ENCODE measurements at regions not wholly inside any gene's neighbourhood (a gene's known extent, or its start where the extent isn't known, plus 50 kb on each side); places are given as distances from the start of the nearest gene placed in this dataset.

DNA sequence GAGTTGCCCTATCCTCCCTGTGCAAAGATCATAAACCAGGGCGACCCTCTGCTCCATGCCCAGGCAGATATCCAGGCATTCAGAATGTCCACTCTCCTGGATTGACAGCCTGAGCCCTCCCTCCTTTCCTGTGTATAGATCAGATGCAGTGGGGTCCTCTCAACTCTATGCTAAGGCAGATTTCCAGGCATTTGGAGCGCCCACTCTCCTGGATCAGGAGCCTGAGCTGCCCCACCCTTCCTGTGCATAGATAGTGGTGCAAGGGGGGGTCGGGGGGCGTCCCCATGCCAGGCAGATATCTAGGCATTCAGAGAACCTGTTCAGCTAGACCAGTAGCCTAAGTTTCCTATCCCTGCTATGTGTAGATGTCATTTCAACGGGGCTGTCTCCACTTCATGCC lies 941.1 kb downstream of the PCDH19 start:
- no TSS peak for BruUV-seq (replicated peaks)
- CTCF ChIA-PET, result no interaction called here

DNA sequence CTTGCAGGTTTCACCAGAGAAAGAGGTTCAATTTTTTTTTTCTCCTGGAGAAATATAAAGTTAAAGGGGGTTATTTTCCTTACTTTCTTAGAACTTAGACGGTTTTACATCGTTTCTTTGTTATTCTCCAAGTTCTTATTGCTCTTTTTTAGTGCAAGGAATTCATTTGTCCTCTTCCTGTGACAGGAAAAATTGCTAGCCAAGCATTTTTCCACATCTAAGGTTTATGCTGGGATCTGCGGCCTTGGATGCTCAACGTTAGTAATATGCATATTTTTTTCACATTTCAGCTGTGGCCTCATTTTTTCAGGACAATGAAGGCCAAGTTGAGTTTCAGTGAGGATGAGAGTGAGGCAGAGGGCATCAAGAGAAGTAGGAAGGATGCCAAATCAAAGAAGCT lies 948.9 kb downstream of the PCDH19 start:
- no peak overlapping the region for H3K27ac ChIP-seq (ENCODE audit: low read depth, low read length, poor library complexity, severe bottlenecking)
- DNase-seq (ENCODE audit: low spot score), result no peak
- H3K9me3 ChIP-seq (ENCODE audit: low read depth, low read length, poor library complexity, severe bottlenecking), result peaks cover 8% of the 10 kb centered on the region
- TF ChIP-seq CTCF (conservative IDR thresholded peaks at IDR 0.05; ENCODE audit: low read depth, low read length) (no peak), EZH2 (IDR thresholded peaks at IDR 0.05; ENCODE audit: borderline replicate concordance, low read depth, low read length, poor library complexity, severe bottlenecking) (no peak)
- BruUV-seq (replicated peaks), result no TSS peak
- H3K4me1 ChIP-seq (ENCODE audit: insufficient read depth, low read length, poor library complexity, severe bottlenecking), result no peaks in the 10 kb centered on the region
- intact Hi-C loops (cut with micrococcal nuclease; ENCODE audit: unreplicated experiment), result no loop called here
- POLR2A ChIA-PET (ENCODE audit: low non-redundant PET), result no interaction called here
- H3K36me3 ChIP-seq (ENCODE audit: insufficient read depth, low read length, poor library complexity, severe bottlenecking), result no peaks in the 10 kb centered on the region
- no peaks in the 10 kb centered on the region for H3K27me3 ChIP-seq (replicated peaks; ENCODE audit: insufficient read depth, low read depth, low read length, poor library complexity)
- H3K4me3 ChIP-seq (ENCODE audit: low read depth, low read length, poor library complexity, severe bottlenecking), result no peak overlapping the region
- CTCF ChIA-PET, result no interaction called here

More for the DNA sequence above, 941.1 kb downstream of the PCDH19 start:
- intact Hi-C loops (cut with micrococcal nuclease; ENCODE audit: unreplicated experiment), result no loop called here
- Histone ChIP-seq H3K4me3 (ENCODE audit: low read depth, low read length, poor library complexity, severe bottlenecking) (no peak overlapping the region), H3K4me1 (ENCODE audit: insufficient read depth, low read length, poor library complexity, severe bottlenecking) (no peaks in the 10 kb centered on the region), H3K36me3 (ENCODE audit: insufficient read depth, low read length, poor library complexity, severe bottlenecking) (no peaks in the 10 kb centered on the region), H3K27ac (ENCODE audit: low read depth, low read length, poor library complexity, severe bottlenecking) (no peak overlapping the region), H3K27me3 (replicated peaks; ENCODE audit: insufficient read depth, low read depth, low read length, poor library complexity) (no peaks in the 10 kb centered on the region), H3K9me3 (ENCODE audit: low read depth, low read length, poor library complexity, severe bottlenecking) (peaks cover 8% of the 10 kb centered on the region)
- TF ChIP-seq CTCF (conservative IDR thresholded peaks at IDR 0.05; ENCODE audit: low read depth, low read length) (no peak), EZH2 (IDR thresholded peaks at IDR 0.05; ENCODE audit: borderline replicate concordance, low read depth, low read length, poor library complexity, severe bottlenecking) (no peak)
- DNase-seq (ENCODE audit: low spot score), result no peak
- POLR2A ChIA-PET (ENCODE audit: low non-redundant PET), result interaction anchor here (0.6 kb wide), 1 partner anchor 15 kb away, joined by 3 read pairs; no protein-coding TSS in a partner anchor

DNA sequence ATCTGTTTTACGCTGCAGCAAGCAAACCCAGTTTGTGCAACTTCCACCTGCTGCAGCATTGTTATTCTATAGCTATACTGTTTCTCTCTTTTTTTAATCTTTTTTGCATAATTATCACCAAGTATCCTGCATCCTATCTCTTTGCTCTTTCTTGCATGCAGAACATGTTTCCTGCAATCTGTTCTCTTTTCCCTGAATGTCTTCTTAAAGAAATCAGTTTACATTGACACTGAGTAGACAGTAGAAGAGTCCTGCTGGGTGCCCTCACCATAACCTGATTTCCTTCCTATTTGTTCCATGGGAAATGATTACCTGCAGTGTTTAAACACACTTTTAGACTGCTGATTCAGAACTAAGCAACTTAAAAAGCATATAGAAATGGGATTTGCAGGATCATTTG lies 964.7 kb downstream of the PCDH19 start:
- Histone ChIP-seq H3K27me3 (replicated peaks; ENCODE audit: insufficient read depth, low read depth, low read length, poor library complexity) (no peaks in the 10 kb centered on the region), H3K9me3 (ENCODE audit: low read depth, low read length, poor library complexity, severe bottlenecking) (no peaks in the 10 kb centered on the region), H3K27ac (ENCODE audit: low read depth, low read length, poor library complexity, severe bottlenecking) (no peak overlapping the region), H3K4me3 (ENCODE audit: low read depth, low read length, poor library complexity, severe bottlenecking) (no peak overlapping the region), H3K4me1 (ENCODE audit: insufficient read depth, low read length, poor library complexity, severe bottlenecking) (no peaks in the 10 kb centered on the region), H3K36me3 (ENCODE audit: insufficient read depth, low read length, poor library complexity, severe bottlenecking) (no peaks in the 10 kb centered on the region)
- TF ChIP-seq CTCF (conservative IDR thresholded peaks at IDR 0.05; ENCODE audit: low read depth, low read length) (no peak), EZH2 (IDR thresholded peaks at IDR 0.05; ENCODE audit: borderline replicate concordance, low read depth, low read length, poor library complexity, severe bottlenecking) (no peak)
- no TSS peak for BruUV-seq (replicated peaks)
- intact Hi-C loops (cut with micrococcal nuclease; ENCODE audit: unreplicated experiment), result no loop called here
- no peak for DNase-seq (ENCODE audit: low spot score)
- ChIA-PET POLR2A (ENCODE audit: low non-redundant PET) (no interaction called here), CTCF (no interaction called here)

All from A673 (cell line).